ENCODE measurements at regions not wholly inside any gene's neighbourhood (a gene's known extent, or its start where the extent isn't known, plus 50 kb on each side); places are given as distances from the start of the nearest gene placed in this dataset.
A peak's percentile ranks its signal among the peaks of the same experiment; 100 is the strongest.

DNA sequence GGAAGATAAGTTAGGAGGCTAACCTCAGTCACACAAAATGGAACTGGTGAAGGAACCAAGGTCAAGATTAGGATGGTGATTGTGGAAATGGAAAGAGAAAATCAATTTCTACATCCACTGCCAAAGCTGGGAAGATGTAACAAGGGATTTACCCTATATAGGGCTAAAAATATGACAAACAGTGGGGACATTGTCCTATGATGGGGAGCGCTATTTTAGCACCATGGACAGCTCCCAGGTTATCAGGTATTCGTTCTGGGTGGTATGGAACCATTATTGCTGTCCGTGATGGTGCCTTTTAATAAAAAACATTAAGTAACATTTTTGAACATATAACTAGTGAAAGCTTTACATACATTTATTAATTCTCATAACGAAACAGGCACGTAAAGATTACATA is 124.0 kb downstream of the NDUFA12 start:
- H3K4me3 ChIP-seq (ENCODE audit: low read depth, low read length), result no peak overlapping the region
- DNase-seq (ENCODE audit: low read depth), result peak; percentile 36
- TF ChIP-seq, protein P1, sequence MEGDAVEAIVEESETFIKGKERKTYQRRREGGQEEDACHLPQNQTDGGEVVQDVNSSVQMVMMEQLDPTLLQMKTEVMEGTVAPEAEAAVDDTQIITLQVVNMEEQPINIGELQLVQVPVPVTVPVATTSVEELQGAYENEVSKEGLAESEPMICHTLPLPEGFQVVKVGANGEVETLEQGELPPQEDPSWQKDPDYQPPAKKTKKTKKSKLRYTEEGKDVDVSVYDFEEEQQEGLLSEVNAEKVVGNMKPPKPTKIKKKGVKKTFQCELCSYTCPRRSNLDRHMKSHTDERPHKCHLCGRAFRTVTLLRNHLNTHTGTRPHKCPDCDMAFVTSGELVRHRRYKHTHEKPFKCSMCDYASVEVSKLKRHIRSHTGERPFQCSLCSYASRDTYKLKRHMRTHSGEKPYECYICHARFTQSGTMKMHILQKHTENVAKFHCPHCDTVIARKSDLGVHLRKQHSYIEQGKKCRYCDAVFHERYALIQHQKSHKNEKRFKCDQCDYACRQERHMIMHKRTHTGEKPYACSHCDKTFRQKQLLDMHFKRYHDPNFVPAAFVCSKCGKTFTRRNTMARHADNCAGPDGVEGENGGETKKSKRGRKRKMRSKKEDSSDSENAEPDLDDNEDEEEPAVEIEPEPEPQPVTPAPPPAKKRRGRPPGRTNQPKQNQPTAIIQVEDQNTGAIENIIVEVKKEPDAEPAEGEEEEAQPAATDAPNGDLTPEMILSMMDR (IDR thresholded peaks at IDR 0.05; ENCODE audit: insufficient read depth, low read depth, low read length), result no peak

DNA sequence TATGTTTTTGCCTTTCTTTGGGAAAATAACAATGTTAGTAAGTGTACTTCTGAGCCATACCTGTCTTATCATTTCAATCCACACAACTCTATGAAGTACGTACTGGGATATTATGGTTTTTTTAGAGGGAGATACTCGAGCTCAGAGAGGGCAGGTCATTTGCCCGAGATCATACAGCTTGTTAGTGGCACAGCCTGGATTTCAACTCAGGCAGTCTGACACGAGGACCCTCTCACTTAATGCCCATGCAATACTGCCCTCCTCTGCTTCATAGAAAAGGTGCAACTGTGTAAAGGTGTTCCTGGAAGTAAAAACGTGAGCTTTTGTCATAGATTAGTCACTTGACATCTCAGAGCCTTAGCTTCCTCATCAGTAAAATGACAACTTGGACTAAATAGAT is 128.0 kb downstream of the NDUFA12 start:
- TF ChIP-seq, protein P1 (IDR thresholded peaks at IDR 0.05; ENCODE audit: insufficient read depth, low read depth, low read length), result peak; percentile 16
- peak; percentile 54 for DNase-seq (ENCODE audit: low read depth)
- no peak overlapping the region for H3K4me3 ChIP-seq (ENCODE audit: low read depth, low read length)

DNA sequence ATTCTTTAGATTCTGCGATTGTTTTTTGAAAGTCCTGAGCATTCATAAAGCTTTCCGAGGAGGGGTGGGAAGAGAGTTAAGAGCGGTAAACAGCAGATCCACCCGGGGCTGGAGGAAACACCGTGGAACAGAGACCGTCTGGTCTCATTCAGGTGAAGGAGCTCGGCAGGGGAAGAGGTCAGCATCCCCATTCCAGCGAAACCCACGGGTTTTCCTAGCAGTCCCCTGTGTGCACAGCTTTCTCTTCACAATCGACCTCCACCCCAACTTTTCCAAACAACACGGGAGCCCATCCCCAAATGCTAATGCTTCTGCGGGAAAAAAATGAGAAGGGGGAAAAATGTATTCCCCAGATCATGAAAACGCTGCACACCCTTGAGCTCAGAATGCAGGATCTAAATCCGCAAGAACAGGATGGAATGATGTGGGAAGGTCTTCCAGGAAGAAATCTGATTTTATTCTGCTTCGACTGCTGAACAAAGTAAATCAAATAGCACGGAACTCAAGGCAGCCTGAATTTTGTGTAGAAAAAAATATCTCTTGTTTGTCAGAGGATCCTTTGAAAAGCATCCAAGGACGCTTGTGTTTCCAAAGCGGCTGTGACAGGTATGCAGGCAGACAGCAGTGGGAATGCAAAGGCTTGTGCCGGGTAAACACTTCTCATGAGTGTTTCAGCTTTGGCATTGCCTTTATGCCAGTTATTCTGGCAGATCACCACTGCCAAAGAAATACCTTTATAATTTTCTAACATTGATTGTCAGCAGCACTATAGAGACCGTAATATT is 128.8 kb downstream of the NDUFA12 start:
- peak overlapping the region; percentile 68 for H3K4me3 ChIP-seq (ENCODE audit: low read depth, low read length)
- DNase-seq (ENCODE audit: low read depth), result no peak
- TF ChIP-seq, protein P1 (IDR thresholded peaks at IDR 0.05; ENCODE audit: insufficient read depth, low read depth, low read length), result no peak

DNA sequence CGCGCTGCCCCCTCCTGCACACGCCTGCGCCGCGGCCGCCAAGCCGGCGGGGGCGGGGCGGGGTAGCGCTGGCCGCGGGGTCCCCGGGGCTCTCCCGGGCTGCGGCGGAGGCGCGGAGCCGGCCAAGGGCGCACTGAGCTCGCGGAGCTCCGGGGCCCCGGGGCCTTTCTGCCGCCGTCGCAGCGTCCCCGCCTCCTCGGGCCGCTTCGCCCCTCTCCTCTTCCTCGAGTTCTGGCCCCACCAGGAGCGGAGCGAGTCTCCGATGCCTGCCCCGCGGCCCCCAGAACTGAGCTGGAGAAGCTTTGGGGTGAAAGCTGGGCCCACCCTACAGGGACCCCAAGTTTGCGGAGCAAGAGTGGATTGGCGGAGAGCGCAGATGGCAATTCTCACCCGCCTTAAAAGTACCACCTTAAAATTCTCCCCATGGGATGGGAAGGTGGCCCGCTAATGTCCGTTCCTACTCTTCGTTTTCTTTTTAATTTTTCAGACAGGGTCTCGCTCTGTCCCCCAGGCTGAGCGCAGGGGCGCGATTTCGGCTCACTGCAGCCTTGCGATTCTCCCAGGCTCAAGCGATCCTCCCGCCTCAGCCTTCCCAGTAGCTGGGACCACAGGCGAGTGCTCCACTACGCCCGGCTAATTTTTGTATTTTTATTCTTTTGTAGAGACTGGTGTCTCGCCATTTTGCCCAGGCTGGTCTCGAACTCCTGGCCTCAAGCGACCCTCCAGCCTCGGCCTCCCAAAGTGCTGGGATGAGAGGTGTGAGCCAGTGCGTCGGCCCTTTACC is 129.6 kb downstream of the NDUFA12 start:
- no peak for DNase-seq (ENCODE audit: low read depth)
- H3K4me3 ChIP-seq (ENCODE audit: low read depth, low read length), result peak overlapping the region; percentile 68
- TF ChIP-seq, protein P1 (IDR thresholded peaks at IDR 0.05; ENCODE audit: insufficient read depth, low read depth, low read length), result no peak

DNA sequence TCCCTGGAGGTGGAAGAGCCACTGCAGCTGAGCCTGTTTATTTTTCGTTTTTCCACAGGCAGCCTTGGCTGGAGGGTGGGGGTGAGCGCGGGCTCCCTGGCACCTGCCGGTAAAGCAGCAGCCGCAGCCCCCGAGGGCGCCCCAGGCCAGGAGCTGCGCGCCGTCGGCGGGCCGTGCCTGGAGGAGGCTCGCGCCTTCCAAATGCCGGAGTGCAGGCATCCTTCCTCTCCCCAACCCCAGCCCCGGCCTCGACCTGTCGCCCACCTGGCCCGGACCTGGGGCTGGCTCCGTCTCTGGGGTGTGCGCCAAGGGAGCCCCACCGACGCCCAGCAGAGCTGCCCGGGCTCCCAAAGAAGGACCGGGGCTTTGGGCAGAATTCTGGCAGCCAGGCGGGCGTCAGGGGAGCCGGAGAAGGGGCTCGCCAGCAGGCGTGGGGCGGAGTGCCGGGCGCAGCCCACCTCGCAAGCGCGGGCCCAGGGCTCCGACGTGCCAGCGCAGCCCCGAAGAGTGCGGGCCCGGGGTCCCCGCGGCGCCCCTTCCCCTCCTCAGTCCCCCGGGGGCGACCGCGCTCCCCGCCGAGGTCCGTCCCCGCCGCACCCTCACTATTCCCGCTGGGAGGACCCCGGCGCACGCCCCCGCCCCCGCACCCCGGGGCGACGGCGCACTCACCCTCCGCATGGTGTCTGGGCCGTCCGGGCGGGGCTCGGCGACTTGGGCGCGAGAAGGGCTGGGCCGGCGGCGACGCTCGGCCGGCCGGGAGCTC is 130.3 kb downstream of the NDUFA12 start:
- TF ChIP-seq, protein P1 (IDR thresholded peaks at IDR 0.05; ENCODE audit: insufficient read depth, low read depth, low read length), result no peak
- peak; percentile 49 for DNase-seq (ENCODE audit: low read depth)
- H3K4me3 ChIP-seq (ENCODE audit: low read depth, low read length), result peak overlapping the region; percentile 65

DNA sequence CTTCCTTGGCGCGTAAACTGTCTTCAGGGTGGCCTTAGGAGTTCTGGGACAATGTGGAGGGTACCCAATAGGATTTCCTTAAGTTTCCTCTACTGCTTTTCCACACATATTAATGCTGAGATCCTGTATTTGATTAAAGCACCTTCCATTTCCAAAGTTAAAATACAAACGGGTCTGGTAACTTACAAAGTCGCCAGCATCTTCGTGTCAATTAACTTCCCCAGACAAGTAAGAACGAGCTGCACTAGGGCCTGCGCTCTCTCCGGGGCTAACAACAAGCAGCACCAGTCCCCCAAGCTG is 130.9 kb downstream of the NDUFA12 start:
- peak; percentile 24 for DNase-seq (ENCODE audit: low read depth)
- peak overlapping the region; percentile 65 for H3K4me3 ChIP-seq (ENCODE audit: low read depth, low read length)
- TF ChIP-seq, protein P1 (IDR thresholded peaks at IDR 0.05; ENCODE audit: insufficient read depth, low read depth, low read length), result no peak
